Body of pancreas (tissue), 4 donors: ENCODE measurements at regions not wholly inside any gene's neighbourhood (a gene's known extent, or its start where the extent isn't known, plus 50 kb on each side); places are given as distances from the start of the nearest gene placed in this dataset.
"Not testable (repeated sequence)": the region's sequence is repeated elsewhere in the genome, so short reads cannot be mapped to it uniquely, and the experiment has no call there.

ENCODE experiments used
- ATAC-seq: fragments of 150-250 bp; one replicate; pipeline ENCODE4 v1.9.1; 2016
- DNase-seq, 4 donors: peaks; one replicate each; pipeline ENCODE4 v3.0.0-alpha.2; 2019
- H3K27ac ChIP-seq, 4 donors: fragments of 200-600 bp; sonication (generic); 1 replicate in 3 of 4; 2 replicates in 1 of 4; pipeline versions ENCODE4 v1.5.1 to v1.6.1; 2016 to 2019; ENCODE audit warnings: mild to moderate bottlenecking in 1 of 4, mixed read lengths in 1 of 4, moderate library complexity in 1 of 4
- H3K27me3 ChIP-seq, 2 donors: fragments of 200-600 bp; sonication (generic); one replicate each; pipeline ENCODE4 v1.6.0; 2016; ENCODE audit warnings: mild to moderate bottlenecking in 1 of 2
- H3K36me3 ChIP-seq, 2 donors: fragments of 200-600 bp; sonication (generic); replicated peaks in 1 of 2; 2 replicates each; pipeline ENCODE4 v1.5.1; 2016; ENCODE audit warnings: low read depth in 2 of 2; ENCODE audit not compliant: insufficient read depth in 1 of 2
- H3K4me1 ChIP-seq: fragments of 200-600 bp; sonication (generic); one replicate; pipeline ENCODE4 v1.6.0; 2016
- H3K4me3 ChIP-seq, 2 donors: fragments of 200-600 bp; sonication (generic); 1 replicate in 1 of 2; 2 replicates in 1 of 2; pipeline ENCODE4 v1.5.1; 2016 to 2019
- H3K9me3 ChIP-seq, 3 donors: fragments of 200-600 bp; sonication (generic); 1 replicate in 2 of 3; 2 replicates in 1 of 3; pipeline ENCODE4 v1.5.1; 2016
- POLR2A ChIP-seq, 3 donors: fragments of 450-650 bp; IDR thresholded peaks; one replicate each; pipeline ENCODE4 v1.6.1; 2016; ENCODE audit warnings: antibody characterized with exemption in 3 of 3, mild to moderate bottlenecking in 2 of 3
- WGBS, 2 donors: methylation state at CpG; one replicate each; pipeline ENCODE4 v1.1.5; 2017; 5-methylcytosine and 5-hydroxymethylcytosine counted together
- intact Hi-C: fragments of 100-400 bp; cut with DNase I; formaldehyde crosslinking; loops from one replicate; pipeline ENCODE4 v1.15.1; 2023
- TF ChIP-seq, protein P1 (sequence below), 7 experiments: fragments of 450-650 bp in 4 of 7; fragments of 200-600 bp in 3 of 7; sonication (generic) in 3 of 7; IDR thresholded peaks; one replicate each; pipeline ENCODE4 v1.5.1; 2016 to 2019; ENCODE audit warnings: antibody characterized with exemption in 7 of 7

DNA sequence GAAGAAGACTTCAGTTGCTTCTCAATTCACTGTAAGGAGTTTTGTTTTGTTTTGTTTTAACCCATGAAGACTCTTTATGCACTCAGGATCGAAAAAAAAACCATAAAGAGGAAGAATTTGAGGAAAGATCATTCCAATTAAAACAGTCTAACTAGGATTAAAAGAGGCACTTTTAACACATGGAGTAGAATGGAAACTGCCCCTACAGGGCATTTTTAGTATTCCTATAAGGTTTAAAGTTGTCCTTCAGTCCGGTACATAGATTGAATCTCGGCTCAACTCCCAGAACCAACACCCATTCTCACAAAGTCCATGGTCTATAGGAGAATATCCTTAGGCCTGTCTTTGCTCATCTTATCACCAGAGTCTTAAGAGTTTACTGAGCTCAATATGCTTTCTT, 469.6 kb downstream of the DTWD2 start:
- DNase-seq, result no peak
- intact Hi-C loops, result no loop called here
- H3K27ac ChIP-seq, result no peak overlapping the region

DNA sequence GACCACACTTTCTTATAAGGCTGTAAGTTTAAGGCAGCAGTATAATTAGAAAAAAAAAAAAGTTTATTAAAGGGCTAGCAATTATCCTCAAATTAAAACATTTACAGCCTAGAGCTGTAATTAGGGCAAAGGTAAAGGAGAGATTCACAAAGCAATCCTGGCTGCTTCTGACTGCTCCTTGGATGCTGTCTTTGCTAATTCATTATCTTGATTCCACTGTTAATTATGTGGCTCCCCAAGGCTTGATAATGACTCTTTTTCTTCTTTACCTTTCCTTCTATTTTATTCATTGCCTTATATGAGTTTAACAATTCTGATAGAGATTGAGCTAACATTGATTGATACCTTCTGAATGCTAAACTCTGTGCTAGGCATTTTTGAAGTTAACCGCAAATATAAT, 476.5 kb downstream of the DTWD2 start:
- H3K4me3 ChIP-seq, result no peak overlapping the region
- ATAC-seq (no peak), DNase-seq (no peak)
- H3K9me3 ChIP-seq, result no peaks in the 10 kb centered on the region
- intact Hi-C loops, result no loop called here
- H3K4me1 ChIP-seq, result no peaks in the 10 kb centered on the region
- WGBS, 2 donors, result 95% methylated on average over 1 of the region's 1 CpG
- no peaks in the 10 kb centered on the region for H3K36me3 ChIP-seq
- H3K27me3 ChIP-seq, result no peaks in the 10 kb centered on the region
- TF ChIP-seq, protein P1, sequence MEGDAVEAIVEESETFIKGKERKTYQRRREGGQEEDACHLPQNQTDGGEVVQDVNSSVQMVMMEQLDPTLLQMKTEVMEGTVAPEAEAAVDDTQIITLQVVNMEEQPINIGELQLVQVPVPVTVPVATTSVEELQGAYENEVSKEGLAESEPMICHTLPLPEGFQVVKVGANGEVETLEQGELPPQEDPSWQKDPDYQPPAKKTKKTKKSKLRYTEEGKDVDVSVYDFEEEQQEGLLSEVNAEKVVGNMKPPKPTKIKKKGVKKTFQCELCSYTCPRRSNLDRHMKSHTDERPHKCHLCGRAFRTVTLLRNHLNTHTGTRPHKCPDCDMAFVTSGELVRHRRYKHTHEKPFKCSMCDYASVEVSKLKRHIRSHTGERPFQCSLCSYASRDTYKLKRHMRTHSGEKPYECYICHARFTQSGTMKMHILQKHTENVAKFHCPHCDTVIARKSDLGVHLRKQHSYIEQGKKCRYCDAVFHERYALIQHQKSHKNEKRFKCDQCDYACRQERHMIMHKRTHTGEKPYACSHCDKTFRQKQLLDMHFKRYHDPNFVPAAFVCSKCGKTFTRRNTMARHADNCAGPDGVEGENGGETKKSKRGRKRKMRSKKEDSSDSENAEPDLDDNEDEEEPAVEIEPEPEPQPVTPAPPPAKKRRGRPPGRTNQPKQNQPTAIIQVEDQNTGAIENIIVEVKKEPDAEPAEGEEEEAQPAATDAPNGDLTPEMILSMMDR (IDR thresholded peaks at IDR 0.05), result no peak
- TF ChIP-seq POLR2A (IDR thresholded peaks at IDR 0.05), result no peak
- no peak overlapping the region for H3K27ac ChIP-seq

More for the DNA sequence above, 469.6 kb downstream of the DTWD2 start:
- Histone ChIP-seq H3K4me1 (no peaks in the 10 kb centered on the region), H3K36me3 (no peaks in the 10 kb centered on the region), H3K4me3 (no peak overlapping the region), H3K9me3 (no peaks in the 10 kb centered on the region), H3K27me3 (no peaks in the 10 kb centered on the region)
- TF ChIP-seq POLR2A (IDR thresholded peaks at IDR 0.05), result no peak
- TF ChIP-seq, protein P1 (IDR thresholded peaks at IDR 0.05), result no peak
- ATAC-seq, result no peak
- 79 to 86% methylated on average over 3 of the region's 3 CpGs for WGBS, 2 donors

DNA sequence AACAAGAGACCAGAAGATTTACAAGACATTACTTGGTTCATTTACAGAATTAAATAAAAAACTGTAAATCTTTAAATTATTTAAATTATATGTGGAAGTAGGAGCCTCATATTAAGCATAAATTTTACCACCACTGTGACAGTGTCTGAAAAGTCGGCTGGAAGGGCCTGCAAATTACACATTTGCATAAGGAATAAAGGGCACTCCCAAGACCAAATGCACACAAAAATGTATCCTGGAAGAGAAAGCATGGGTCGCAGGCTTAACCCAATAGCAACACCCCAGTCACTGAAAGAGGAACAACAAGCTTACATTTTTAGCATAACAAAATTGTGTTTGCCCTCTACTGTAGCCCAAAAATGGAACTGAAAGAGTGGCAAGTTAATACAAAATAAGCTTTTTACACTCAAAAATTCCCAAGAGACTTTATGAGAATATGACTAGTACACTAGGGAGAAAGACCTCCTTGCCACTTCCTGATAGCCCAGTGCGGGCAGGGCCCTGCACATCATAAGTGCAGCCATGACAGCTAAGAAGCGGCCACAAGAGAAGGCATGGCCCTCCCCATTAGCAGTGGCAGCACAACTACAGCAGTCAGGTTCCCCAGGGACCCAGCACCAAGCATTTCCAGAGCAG, 482.0 kb downstream of the DTWD2 start:
- H3K27ac ChIP-seq, result no peak overlapping the region
- no peaks in the 10 kb centered on the region for H3K36me3 ChIP-seq
- TF ChIP-seq, protein P1 (IDR thresholded peaks at IDR 0.05), result no peak
- TF ChIP-seq POLR2A (IDR thresholded peaks at IDR 0.05), result no peak
- H3K4me3 ChIP-seq, result no peak overlapping the region
- DNase-seq, result no peak
- H3K4me1 ChIP-seq, result no peaks in the 10 kb centered on the region
- intact Hi-C loops, result no loop called here
- 55 to 77% methylated on average over 4 of the region's 4 CpGs for WGBS, 2 donors
- H3K9me3 ChIP-seq, result peaks cover 0 to 10% (median 0%) of the 10 kb centered on the region in 3 donors
- no peak for ATAC-seq
- no peaks in the 10 kb centered on the region for H3K27me3 ChIP-seq

- 68 to 73% methylated on average over 6 to 9 of the region's 9 CpGs for WGBS, 2 donors
Measured at GRCh38 chr5:118502232-118502631, 486.1 kb downstream of the DTWD2 start.

GRCh38 chr5:118491351-118491750, 497.0 kb downstream of the DTWD2 start:
- ATAC-seq (no peak), DNase-seq (no peak)
- H3K27me3 ChIP-seq, result no peaks in the 10 kb centered on the region
- no peaks in the 10 kb centered on the region for H3K4me1 ChIP-seq
- intact Hi-C loops, result no loop called here
- no peak overlapping the region for H3K27ac ChIP-seq
- 58 to 78% methylated on average over 1 of the region's 1 CpG for WGBS, 2 donors
- H3K36me3 ChIP-seq, result no peaks in the 10 kb centered on the region
- TF ChIP-seq POLR2A (IDR thresholded peaks at IDR 0.05), result no peak
- TF ChIP-seq, protein P1 (IDR thresholded peaks at IDR 0.05), result no peak
- no peaks in the 10 kb centered on the region for H3K9me3 ChIP-seq
- H3K4me3 ChIP-seq, result no peak overlapping the region

More at GRCh38 chr5:118502232-118502631, 486.1 kb downstream of the DTWD2 start:
- intact Hi-C loops, H3K27ac ChIP-seq, DNase-seq, H3K27me3 ChIP-seq, H3K36me3 ChIP-seq, H3K4me3 ChIP-seq, H3K4me1 ChIP-seq, H3K9me3 ChIP-seq, ATAC-seq: not testable (repeated sequence)
